ENCODE measurements at regions not wholly inside any gene's neighbourhood (a gene's known extent, or its start where the extent isn't known, plus 50 kb on each side); places are given as distances from the start of the nearest gene placed in this dataset.

DNA sequence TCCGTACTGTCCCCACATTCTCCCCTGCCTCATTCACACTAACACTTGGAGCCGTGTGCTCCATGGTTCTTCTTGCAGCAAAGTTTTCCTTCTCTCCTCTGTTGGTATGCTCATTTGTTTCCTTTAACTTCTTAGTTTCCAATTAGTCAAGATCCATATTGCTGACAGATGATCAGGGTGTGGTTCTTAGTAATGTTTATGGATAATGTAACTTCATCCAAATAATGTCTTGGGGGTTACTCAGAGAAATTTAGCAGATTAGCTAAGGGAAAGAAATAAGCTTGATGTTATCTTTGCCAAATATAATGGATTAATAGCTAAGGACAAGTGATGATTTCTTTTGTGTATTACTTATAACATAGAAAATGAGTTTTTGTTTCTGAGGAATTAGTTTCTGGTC lies 174.4 kb downstream of the NUFIP1 start:
- WGBS (ENCODE audit: insufficient coverage, low coverage, missing lambda C conversion rate), result 0% methylated on average over 2 of the region's 2 CpGs
- DNase-seq (ENCODE audit: extremely low read depth in 1 of 4, low spot score in 3 of 4), result no peak
- no peak for FAIRE-seq
- no peaks in the 10 kb centered on the region for H3K9me3 ChIP-seq (replicated peaks; ENCODE audit: control insufficient read depth, insufficient read depth, low read depth, low read length)
- POLR2A ChIA-PET, result interaction anchor here (0.7 kb wide), 1 partner anchor 87 kb away, joined by 3 read pairs; no protein-coding TSS in a partner anchor
- no peak for ATAC-seq
- peaks cover 2 to 25% of the 10 kb centered on the region in 2 experiments; a peak in 3 of 5 replicates for H3K27me3 ChIP-seq (ENCODE audit: control insufficient read depth in 2 of 2, insufficient read depth in 2 of 2, low read length in 2 of 2)
- H3K4me1 ChIP-seq (replicated peaks in 1 of 2; ENCODE audit: control insufficient read depth in 2 of 2, insufficient read depth in 2 of 2, low read length in 2 of 2), result no peaks in the 10 kb centered on the region
- intact Hi-C loops (cut with micrococcal nuclease), result loop anchor here (5.0 kb wide), 1 partner anchor 333 kb away; no protein-coding TSS in a partner anchor
- in situ Hi-C loops (cut with MboI), result no loop called here
- no peak overlapping the region for H3K4me2 ChIP-seq (ENCODE audit: insufficient read depth, low read length)
- H2AFZ ChIP-seq (ENCODE audit: low read depth, low read length), result no peak overlapping the region
- H4K20me1 ChIP-seq (replicated peaks; ENCODE audit: control insufficient read depth, insufficient read depth, low read length), result no peaks in the 10 kb centered on the region
- no peaks in the 10 kb centered on the region for H3K36me3 ChIP-seq (ENCODE audit: control insufficient read depth, insufficient read depth, low read length)
- CTCF ChIA-PET (ENCODE audit: low intra/inter-chr PET ratio), result no interaction called here
- no peak overlapping the region for H3K4me3 ChIP-seq
- no peak overlapping the region for H3K9ac ChIP-seq (ENCODE audit: insufficient read depth in 1 of 2, low read depth in 2 of 2, low read length in 2 of 2)
- H3K9me1 ChIP-seq (ENCODE audit: control insufficient read depth, insufficient read depth, low read length), result no peaks in the 10 kb centered on the region
- no TSS peak for BruUV-seq (replicated peaks)
- H3K79me2 ChIP-seq (ENCODE audit: control insufficient read depth, insufficient read depth, low read length), result no peaks in the 10 kb centered on the region
- H3K27ac ChIP-seq (ENCODE audit: extremely low read depth, low read depth, low read length), result no peak overlapping the region
- TF ChIP-seq, protein P1, sequence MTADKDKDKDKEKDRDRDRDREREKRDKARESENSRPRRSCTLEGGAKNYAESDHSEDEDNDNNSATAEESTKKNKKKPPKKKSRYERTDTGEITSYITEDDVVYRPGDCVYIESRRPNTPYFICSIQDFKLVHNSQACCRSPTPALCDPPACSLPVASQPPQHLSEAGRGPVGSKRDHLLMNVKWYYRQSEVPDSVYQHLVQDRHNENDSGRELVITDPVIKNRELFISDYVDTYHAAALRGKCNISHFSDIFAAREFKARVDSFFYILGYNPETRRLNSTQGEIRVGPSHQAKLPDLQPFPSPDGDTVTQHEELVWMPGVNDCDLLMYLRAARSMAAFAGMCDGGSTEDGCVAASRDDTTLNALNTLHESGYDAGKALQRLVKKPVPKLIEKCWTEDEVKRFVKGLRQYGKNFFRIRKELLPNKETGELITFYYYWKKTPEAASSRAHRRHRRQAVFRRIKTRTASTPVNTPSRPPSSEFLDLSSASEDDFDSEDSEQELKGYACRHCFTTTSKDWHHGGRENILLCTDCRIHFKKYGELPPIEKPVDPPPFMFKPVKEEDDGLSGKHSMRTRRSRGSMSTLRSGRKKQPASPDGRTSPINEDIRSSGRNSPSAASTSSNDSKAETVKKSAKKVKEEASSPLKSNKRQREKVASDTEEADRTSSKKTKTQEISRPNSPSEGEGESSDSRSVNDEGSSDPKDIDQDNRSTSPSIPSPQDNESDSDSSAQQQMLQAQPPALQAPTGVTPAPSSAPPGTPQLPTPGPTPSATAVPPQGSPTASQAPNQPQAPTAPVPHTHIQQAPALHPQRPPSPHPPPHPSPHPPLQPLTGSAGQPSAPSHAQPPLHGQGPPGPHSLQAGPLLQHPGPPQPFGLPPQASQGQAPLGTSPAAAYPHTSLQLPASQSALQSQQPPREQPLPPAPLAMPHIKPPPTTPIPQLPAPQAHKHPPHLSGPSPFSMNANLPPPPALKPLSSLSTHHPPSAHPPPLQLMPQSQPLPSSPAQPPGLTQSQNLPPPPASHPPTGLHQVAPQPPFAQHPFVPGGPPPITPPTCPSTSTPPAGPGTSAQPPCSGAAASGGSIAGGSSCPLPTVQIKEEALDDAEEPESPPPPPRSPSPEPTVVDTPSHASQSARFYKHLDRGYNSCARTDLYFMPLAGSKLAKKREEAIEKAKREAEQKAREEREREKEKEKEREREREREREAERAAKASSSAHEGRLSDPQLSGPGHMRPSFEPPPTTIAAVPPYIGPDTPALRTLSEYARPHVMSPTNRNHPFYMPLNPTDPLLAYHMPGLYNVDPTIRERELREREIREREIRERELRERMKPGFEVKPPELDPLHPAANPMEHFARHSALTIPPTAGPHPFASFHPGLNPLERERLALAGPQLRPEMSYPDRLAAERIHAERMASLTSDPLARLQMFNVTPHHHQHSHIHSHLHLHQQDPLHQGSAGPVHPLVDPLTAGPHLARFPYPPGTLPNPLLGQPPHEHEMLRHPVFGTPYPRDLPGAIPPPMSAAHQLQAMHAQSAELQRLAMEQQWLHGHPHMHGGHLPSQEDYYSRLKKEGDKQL (CRISPR knock-in tag; IDR thresholded peaks at IDR 0.05; ENCODE audit: borderline replicate concordance), result no peak
- TF ChIP-seq, protein P2, sequence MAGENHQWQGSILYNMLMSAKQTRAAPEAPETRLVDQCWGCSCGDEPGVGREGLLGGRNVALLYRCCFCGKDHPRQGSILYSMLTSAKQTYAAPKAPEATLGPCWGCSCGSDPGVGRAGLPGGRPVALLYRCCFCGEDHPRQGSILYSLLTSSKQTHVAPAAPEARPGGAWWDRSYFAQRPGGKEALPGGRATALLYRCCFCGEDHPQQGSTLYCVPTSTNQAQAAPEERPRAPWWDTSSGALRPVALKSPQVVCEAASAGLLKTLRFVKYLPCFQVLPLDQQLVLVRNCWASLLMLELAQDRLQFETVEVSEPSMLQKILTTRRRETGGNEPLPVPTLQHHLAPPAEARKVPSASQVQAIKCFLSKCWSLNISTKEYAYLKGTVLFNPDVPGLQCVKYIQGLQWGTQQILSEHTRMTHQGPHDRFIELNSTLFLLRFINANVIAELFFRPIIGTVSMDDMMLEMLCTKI (IDR thresholded peaks at IDR 0.05; ENCODE audit: partially characterized antibody), result no peak
- TF ChIP-seq CUX1 (CRISPR knock-in tag; IDR thresholded peaks at IDR 0.05) (no peak), ZEB2 (IDR thresholded peaks at IDR 0.05) (no peak), ERF (CRISPR knock-in tag; IDR thresholded peaks at IDR 0.05) (no peak), FOXM1 (IDR thresholded peaks at IDR 0.05; ENCODE audit: low read depth) (no peak), FOXM1 (CRISPR knock-in tag; IDR thresholded peaks at IDR 0.05; ENCODE audit: low read depth) (no peak), RBM22 (IDR thresholded peaks at IDR 0.05; ENCODE audit: low read depth, low read length, poor library complexity, severe bottlenecking) (no peak)
- TF ChIP-seq, protein P3, sequence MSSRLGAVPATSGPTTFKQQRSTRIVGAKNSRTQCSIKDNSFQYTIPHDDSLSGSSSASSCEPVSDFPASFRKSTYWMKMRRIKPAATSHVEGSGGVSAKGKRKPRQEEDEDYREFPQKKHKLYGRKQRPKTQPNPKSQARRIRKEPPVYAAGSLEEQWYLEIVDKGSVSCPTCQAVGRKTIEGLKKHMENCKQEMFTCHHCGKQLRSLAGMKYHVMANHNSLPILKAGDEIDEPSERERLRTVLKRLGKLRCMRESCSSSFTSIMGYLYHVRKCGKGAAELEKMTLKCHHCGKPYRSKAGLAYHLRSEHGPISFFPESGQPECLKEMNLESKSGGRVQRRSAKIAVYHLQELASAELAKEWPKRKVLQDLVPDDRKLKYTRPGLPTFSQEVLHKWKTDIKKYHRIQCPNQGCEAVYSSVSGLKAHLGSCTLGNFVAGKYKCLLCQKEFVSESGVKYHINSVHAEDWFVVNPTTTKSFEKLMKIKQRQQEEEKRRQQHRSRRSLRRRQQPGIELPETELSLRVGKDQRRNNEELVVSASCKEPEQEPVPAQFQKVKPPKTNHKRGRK (tag; IDR thresholded peaks at IDR 0.05), result no peak
